HepG2 (cell line): ENCODE measurements at regions not wholly inside any gene's neighbourhood (a gene's known extent, or its start where the extent isn't known, plus 50 kb on each side); places are given as distances from the start of the nearest gene placed in this dataset.

ENCODE experiments used
- ATAC-seq: fragments of 200-7000 bp; cut with Tn5 transposase; 3 replicates; pipeline ENCODE4 v1.9.1; 2020; ENCODE audit warnings: mild to moderate bottlenecking, moderate library complexity
- BruUV-seq: library from RNA; stranded (reverse); fragments of 400-500 nt; replicated peaks from 2 replicates; lab custom pipeline; 2021; lab: Mats Ljungman, UMichigan
- CTCF ChIA-PET: fragments of 300-600 bp; formaldehyde crosslinking; extraction: SDS; loops from one replicate; lab custom pipeline; 2021; ENCODE audit warnings: low total read pairs, inconsistent platforms, low intra/inter-chr PET ratio; lab: Yijun Ruan, JAX
- POLR2A ChIA-PET: fragments of 350-600 bp; sonication (Branson Sonifier 250); formaldehyde crosslinking; loops from one replicate; lab custom pipeline; 2020; ENCODE audit warnings: antibody characterized with exemption, inconsistent platforms; lab: Yijun Ruan, JAX
- DNase-seq: peaks from one replicate; pipeline ENCODE4 v3.0.0-alpha.2; 2015; ENCODE audit warnings: low spot score
- FAIRE-seq: peaks from 3 replicates; lab custom pipeline; 2011; peaks lifted over from hg19 to GRCh38; lab: Jason Lieb, UNC
- H2AFZ ChIP-seq: one replicate; pipeline ENCODE4 v1.6.1; 2011; ENCODE audit warnings: low read length, inconsistent platforms
- H3K27ac ChIP-seq: fragments of 300-600 bp; 3 replicates; pipeline ENCODE4 v1.8.0; 2011; ENCODE audit warnings: mixed run types, mild to moderate bottlenecking, mixed read lengths, low read length, inconsistent platforms; ENCODE audit not compliant: insufficient read depth; ENCODE audit errors: extremely low read length
- H3K27me3 ChIP-seq, 2 experiments: fragments of 200-600 bp in 1 of 2; 2 replicates in 1 of 2; 3 replicates in 1 of 2; pipeline versions ENCODE4 v1.6.0 to v1.8.0; 2011; ENCODE audit warnings: low read length in 2 of 2, mild to moderate bottlenecking in 2 of 2, moderate library complexity in 2 of 2, inconsistent platforms in 1 of 2; ENCODE audit not compliant: insufficient read depth in 2 of 2, control insufficient read depth in 1 of 2
- H3K36me3 ChIP-seq, 2 experiments: fragments of 200-600 bp in 1 of 2; replicated peaks in 1 of 2; 2 replicates in 1 of 2; 3 replicates in 1 of 2; pipeline versions ENCODE4 v1.5.1 to v1.8.0; 2011; ENCODE audit warnings: low read length in 2 of 2, inconsistent platforms in 1 of 2; ENCODE audit not compliant: insufficient read depth in 2 of 2, control insufficient read depth in 1 of 2
- H3K4me1 ChIP-seq: 2 replicates; pipeline ENCODE4 v1.5.1; 2012; ENCODE audit warnings: low read length, inconsistent platforms; ENCODE audit not compliant: insufficient read depth
- H3K4me2 ChIP-seq: 2 replicates; pipeline ENCODE4 v1.6.0; 2011; ENCODE audit warnings: low read depth, low read length, inconsistent platforms
- H3K4me3 ChIP-seq, 3 experiments: fragments of 200-600 bp in 1 of 3; sonication (generic), shearing (Covaris generic) in 1 of 3; replicated peaks in 1 of 3; 2 replicates each; pipeline ENCODE4 v1.5.1; 2011 to 2016; ENCODE audit warnings: low read length in 3 of 3, inconsistent platforms in 2 of 3, low read depth in 2 of 3, mild to moderate bottlenecking in 2 of 3, control low read depth in 1 of 3, mixed read lengths in 1 of 3; ENCODE audit not compliant: insufficient read depth in 1 of 3
- H3K79me2 ChIP-seq: one replicate; pipeline ENCODE4 v1.6.1; 2011; ENCODE audit warnings: low read length, inconsistent platforms; ENCODE audit not compliant: insufficient read depth
- H3K9ac ChIP-seq: 2 replicates; pipeline ENCODE4 v1.6.0; 2011; ENCODE audit warnings: mild to moderate bottlenecking, low read depth, low read length, inconsistent platforms; ENCODE audit not compliant: insufficient read depth
- H3K9me3 ChIP-seq: 2 replicates; pipeline ENCODE4 v1.5.1; 2012; ENCODE audit warnings: mild to moderate bottlenecking, low read length
- H4K20me1 ChIP-seq: 2 replicates; pipeline ENCODE4 v1.6.0; 2011; ENCODE audit warnings: inconsistent platforms, mild to moderate bottlenecking, low read length, moderate library complexity; ENCODE audit not compliant: insufficient read depth
- CREB1 ChIP-seq, 2 experiments: fragments of 450-650 bp in 1 of 2; IDR thresholded peaks; 2 replicates each; pipeline ENCODE4 v1.6.1; 2016 to 2017; ENCODE audit warnings: control low read depth in 1 of 2, mild to moderate bottlenecking in 1 of 2, missing compliant biosample characterization in 1 of 2, missing genetic modification characterization in 1 of 2
- KMT2B ChIP-seq: IDR thresholded peaks from 2 replicates; pipeline ENCODE4 v1.6.1; 2016; ENCODE audit warnings: missing genetic modification reagents, missing compliant biosample characterization
- MAFK ChIP-seq, 2 experiments: IDR thresholded peaks in 1 of 2; conservative IDR thresholded peaks in 1 of 2; 2 replicates each; pipeline ENCODE4 v1.6.1; 2011; ENCODE audit warnings: improper control_type of control experiment in 2 of 2, low read length in 2 of 2
- SNAI1 ChIP-seq: sonication (generic); formaldehyde crosslinking; IDR thresholded peaks from 2 replicates; pipeline ENCODE4 v1.5.0; 2020; ENCODE audit warnings: mild to moderate bottlenecking, missing genetic modification reagents, borderline replicate concordance
- ZNF225 ChIP-seq: sonication (generic); formaldehyde crosslinking; IDR thresholded peaks from 2 replicates; pipeline ENCODE4 v1.4.0; 2020; ENCODE audit warnings: mild to moderate bottlenecking, missing genetic modification reagents
- ZNF235 ChIP-seq: sonication (generic); formaldehyde crosslinking; IDR thresholded peaks from 2 replicates; pipeline ENCODE4 v1.8.1; 2023; ENCODE audit warnings: mild to moderate bottlenecking, missing genetic modification reagents, borderline replicate concordance
- WGBS: methylation state at CpG from one replicate; pipeline ENCODE4 v1.1.6; 2017; ENCODE audit warnings: low lambda C conversion rate; 5-methylcytosine and 5-hydroxymethylcytosine counted together
- in situ Hi-C: cut with HindIII; loops from 2 replicates; pipeline ENCODE4 v1.10.0; 2017; ENCODE audit warnings: low pct_unique_long_range_greater_than_20kb; ENCODE audit not compliant: extremely low pct_ligation_motif_present
- intact Hi-C: fragments of 100-400 bp; cut with micrococcal nuclease; formaldehyde crosslinking; loops from one replicate; pipeline ENCODE4 v1.10.0; 2022; ENCODE audit not compliant: unreplicated experiment
- TF ChIP-seq, protein P1 (sequence below): sonication (generic); formaldehyde crosslinking; IDR thresholded peaks from 2 replicates; pipeline ENCODE4 v1.5.0; 2020; ENCODE audit warnings: mild to moderate bottlenecking, missing genetic modification reagents, borderline replicate concordance
- TF ChIP-seq, protein P2 (sequence below), 2 experiments: sonication (generic) in 1 of 2; formaldehyde crosslinking in 1 of 2; IDR thresholded peaks; 2 replicates each; pipeline versions ENCODE4 v1.4.0 to v1.6.1; 2016 to 2020; ENCODE audit warnings: borderline replicate concordance in 1 of 2, low read depth in 1 of 2, mild to moderate bottlenecking in 1 of 2, missing genetic modification reagents in 1 of 2
- TF ChIP-seq, protein P3 (sequence below): sonication (generic); formaldehyde crosslinking; IDR thresholded peaks from 2 replicates; pipeline ENCODE4 v1.4.0; 2020; ENCODE audit warnings: missing genetic modification reagents
- TF ChIP-seq, protein P4 (sequence below): sonication (generic); formaldehyde crosslinking; IDR thresholded peaks from 2 replicates; pipeline ENCODE4 v1.4.0; 2020; ENCODE audit warnings: missing genetic modification reagents

DNA sequence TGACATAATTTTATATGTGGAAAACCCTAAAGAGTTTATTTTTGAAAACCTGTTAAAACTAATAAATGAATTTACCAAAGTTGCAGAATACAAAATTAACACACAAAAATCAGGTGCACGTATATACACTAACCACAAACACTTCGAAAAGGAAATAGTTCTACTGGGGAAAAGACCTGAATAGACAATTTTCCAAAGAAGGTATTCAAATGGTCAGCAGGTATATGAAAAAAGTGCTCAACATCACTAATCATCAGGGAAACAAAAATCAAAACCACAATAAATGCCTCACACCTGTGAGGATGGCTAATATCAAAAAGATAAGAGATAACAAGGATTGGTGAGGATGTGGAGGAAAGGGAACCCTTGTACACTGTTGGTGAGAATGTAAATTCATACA is 110.6 kb downstream of the PXDC1 start:
- Histone ChIP-seq H3K27me3 (peaks cover 0 to 21% of the 10 kb centered on the region in 2 experiments; a peak in 3 of 5 replicates), H2AFZ (no peak overlapping the region), H3K4me3 (no peak overlapping the region), H3K36me3 (no peaks in the 10 kb centered on the region), H3K79me2 (no peaks in the 10 kb centered on the region), H4K20me1 (no peaks in the 10 kb centered on the region), H3K4me1 (no peaks in the 10 kb centered on the region), H3K27ac (no peak overlapping the region), H3K9me3 (no peaks in the 10 kb centered on the region), H3K4me2 (no peak overlapping the region), H3K9ac (no peak overlapping the region)
- WGBS = 40% methylated on average over 2 of the region's 2 CpGs
- CTCF ChIA-PET = no interaction called here
- ATAC-seq (no peak), FAIRE-seq (peak; percentile 34), DNase-seq (no peak)
- POLR2A ChIA-PET = no interaction called here
- intact Hi-C loops (no loop called here), in situ Hi-C loops (no loop called here)
- BruUV-seq = no TSS peak
- TF ChIP-seq KMT2B (CRISPR knock-in tag) (no peak), ZNF225 (no peak), CREB1 (IDR thresholded peaks at IDR 0.05) (no peak), CREB1 (CRISPR knock-in tag; IDR thresholded peaks at IDR 0.05) (no peak), MAFK (conservative IDR thresholded peaks at IDR 0.05 in 1 of 2, IDR thresholded peaks at IDR 0.05 in 1 of 2; ENCODE audit: low read length in 2 of 2) (peak; percentile 14 to 53; a peak in 1 of 4 replicates), SNAI1 (CRISPR knock-in tag) (no peak), ZNF235 (CRISPR knock-in tag) (no peak)
- TF ChIP-seq, protein P1, sequence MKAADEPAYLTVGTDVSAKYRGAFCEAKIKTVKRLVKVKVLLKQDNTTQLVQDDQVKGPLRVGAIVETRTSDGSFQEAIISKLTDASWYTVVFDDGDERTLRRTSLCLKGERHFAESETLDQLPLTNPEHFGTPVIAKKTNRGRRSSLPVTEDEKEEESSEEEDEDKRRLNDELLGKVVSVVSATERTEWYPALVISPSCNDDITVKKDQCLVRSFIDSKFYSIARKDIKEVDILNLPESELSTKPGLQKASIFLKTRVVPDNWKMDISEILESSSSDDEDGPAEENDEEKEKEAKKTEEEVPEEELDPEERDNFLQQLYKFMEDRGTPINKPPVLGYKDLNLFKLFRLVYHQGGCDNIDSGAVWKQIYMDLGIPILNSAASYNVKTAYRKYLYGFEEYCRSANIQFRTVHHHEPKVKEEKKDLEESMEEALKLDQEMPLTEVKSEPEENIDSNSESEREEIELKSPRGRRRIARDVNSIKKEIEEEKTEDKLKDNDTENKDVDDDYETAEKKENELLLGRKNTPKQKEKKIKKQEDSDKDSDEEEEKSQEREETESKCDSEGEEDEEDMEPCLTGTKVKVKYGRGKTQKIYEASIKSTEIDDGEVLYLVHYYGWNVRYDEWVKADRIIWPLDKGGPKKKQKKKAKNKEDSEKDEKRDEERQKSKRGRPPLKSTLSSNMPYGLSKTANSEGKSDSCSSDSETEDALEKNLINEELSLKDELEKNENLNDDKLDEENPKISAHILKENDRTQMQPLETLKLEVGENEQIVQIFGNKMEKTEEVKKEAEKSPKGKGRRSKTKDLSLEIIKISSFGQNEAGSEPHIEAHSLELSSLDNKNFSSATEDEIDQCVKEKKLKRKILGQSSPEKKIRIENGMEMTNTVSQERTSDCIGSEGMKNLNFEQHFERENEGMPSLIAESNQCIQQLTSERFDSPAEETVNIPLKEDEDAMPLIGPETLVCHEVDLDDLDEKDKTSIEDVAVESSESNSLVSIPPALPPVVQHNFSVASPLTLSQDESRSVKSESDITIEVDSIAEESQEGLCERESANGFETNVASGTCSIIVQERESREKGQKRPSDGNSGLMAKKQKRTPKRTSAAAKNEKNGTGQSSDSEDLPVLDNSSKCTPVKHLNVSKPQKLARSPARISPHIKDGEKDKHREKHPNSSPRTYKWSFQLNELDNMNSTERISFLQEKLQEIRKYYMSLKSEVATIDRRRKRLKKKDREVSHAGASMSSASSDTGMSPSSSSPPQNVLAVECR (CRISPR knock-in tag) = no peak
- TF ChIP-seq, protein P2, sequence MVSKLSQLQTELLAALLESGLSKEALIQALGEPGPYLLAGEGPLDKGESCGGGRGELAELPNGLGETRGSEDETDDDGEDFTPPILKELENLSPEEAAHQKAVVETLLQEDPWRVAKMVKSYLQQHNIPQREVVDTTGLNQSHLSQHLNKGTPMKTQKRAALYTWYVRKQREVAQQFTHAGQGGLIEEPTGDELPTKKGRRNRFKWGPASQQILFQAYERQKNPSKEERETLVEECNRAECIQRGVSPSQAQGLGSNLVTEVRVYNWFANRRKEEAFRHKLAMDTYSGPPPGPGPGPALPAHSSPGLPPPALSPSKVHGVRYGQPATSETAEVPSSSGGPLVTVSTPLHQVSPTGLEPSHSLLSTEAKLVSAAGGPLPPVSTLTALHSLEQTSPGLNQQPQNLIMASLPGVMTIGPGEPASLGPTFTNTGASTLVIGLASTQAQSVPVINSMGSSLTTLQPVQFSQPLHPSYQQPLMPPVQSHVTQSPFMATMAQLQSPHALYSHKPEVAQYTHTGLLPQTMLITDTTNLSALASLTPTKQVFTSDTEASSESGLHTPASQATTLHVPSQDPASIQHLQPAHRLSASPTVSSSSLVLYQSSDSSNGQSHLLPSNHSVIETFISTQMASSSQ (IDR thresholded peaks at IDR 0.05; ENCODE audit: low read depth) = no peak
- TF ChIP-seq, protein P2 (CRISPR knock-in tag; IDR thresholded peaks at IDR 0.05; ENCODE audit: borderline replicate concordance) = no peak
- TF ChIP-seq, protein P3, sequence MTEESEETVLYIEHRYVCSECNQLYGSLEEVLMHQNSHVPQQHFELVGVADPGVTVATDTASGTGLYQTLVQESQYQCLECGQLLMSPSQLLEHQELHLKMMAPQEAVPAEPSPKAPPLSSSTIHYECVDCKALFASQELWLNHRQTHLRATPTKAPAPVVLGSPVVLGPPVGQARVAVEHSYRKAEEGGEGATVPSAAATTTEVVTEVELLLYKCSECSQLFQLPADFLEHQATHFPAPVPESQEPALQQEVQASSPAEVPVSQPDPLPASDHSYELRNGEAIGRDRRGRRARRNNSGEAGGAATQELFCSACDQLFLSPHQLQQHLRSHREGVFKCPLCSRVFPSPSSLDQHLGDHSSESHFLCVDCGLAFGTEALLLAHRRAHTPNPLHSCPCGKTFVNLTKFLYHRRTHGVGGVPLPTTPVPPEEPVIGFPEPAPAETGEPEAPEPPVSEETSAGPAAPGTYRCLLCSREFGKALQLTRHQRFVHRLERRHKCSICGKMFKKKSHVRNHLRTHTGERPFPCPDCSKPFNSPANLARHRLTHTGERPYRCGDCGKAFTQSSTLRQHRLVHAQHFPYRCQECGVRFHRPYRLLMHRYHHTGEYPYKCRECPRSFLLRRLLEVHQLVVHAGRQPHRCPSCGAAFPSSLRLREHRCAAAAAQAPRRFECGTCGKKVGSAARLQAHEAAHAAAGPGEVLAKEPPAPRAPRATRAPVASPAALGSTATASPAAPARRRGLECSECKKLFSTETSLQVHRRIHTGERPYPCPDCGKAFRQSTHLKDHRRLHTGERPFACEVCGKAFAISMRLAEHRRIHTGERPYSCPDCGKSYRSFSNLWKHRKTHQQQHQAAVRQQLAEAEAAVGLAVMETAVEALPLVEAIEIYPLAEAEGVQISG (CRISPR knock-in tag) = no peak
- TF ChIP-seq, protein P4, sequence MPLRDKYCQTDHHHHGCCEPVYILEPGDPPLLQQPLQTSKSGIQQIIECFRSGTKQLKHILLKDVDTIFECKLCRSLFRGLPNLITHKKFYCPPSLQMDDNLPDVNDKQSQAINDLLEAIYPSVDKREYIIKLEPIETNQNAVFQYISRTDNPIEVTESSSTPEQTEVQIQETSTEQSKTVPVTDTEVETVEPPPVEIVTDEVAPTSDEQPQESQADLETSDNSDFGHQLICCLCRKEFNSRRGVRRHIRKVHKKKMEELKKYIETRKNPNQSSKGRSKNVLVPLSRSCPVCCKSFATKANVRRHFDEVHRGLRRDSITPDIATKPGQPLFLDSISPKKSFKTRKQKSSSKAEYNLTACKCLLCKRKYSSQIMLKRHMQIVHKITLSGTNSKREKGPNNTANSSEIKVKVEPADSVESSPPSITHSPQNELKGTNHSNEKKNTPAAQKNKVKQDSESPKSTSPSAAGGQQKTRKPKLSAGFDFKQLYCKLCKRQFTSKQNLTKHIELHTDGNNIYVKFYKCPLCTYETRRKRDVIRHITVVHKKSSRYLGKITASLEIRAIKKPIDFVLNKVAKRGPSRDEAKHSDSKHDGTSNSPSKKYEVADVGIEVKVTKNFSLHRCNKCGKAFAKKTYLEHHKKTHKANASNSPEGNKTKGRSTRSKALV = no peak
